GM18909 (cell line): ENCODE measurements at regions not wholly inside any gene's neighbourhood (a gene's known extent, or its start where the extent isn't known, plus 50 kb on each side); places are given as distances from the start of the nearest gene placed in this dataset.
"Not testable (repeated sequence)": the region's sequence is repeated elsewhere in the genome, so short reads cannot be mapped to it uniquely, and the experiment has no call there.

Experiments
- ATAC-seq: cut with Tn5 transposase; IDR thresholded peaks from one replicate; pipeline ENCODE4 v1.9.1; 2021; ENCODE audit warnings: mild to moderate bottlenecking; ENCODE audit not compliant: unreplicated experiment, poor library complexity

GRCh38 chr3:118807349-118807748, 227.3 kb downstream of the IGSF11 start:
- not testable (repeated sequence) for ATAC-seq

GRCh38 chr3:118808723-118809122, 225.9 kb downstream of the IGSF11 start:
- ATAC-seq, result no peak

GRCh38 chr3:118809696-118810498, 224.7 kb downstream of the IGSF11 start:
- ATAC-seq, result peak; percentile 56

- ATAC-seq, result peak; percentile 15
Observed at GRCh38 chr3:118810499-118811035, 224.1 kb downstream of the IGSF11 start.

GRCh38 chr3:118811236-118811732, 223.4 kb downstream of the IGSF11 start:
- no peak for ATAC-seq

GRCh38 chr3:118813472-118813871, 221.2 kb downstream of the IGSF11 start:
- ATAC-seq, result no peak

- peak; percentile 90 for ATAC-seq
Observed at GRCh38 chr3:118817748-118818165, 216.9 kb downstream of the IGSF11 start.

GRCh38 chr3:118818386-118818785, 216.3 kb downstream of the IGSF11 start:
- no peak for ATAC-seq

GRCh38 chr3:118823626-118824025, 211.0 kb downstream of the IGSF11 start:
- no peak for ATAC-seq

- ATAC-seq, result no peak
Observed at GRCh38 chr3:118827446-118827845, 207.2 kb downstream of the IGSF11 start.

GRCh38 chr3:118828351-118828750, 206.3 kb downstream of the IGSF11 start:
- no peak for ATAC-seq

- no peak for ATAC-seq
Observed at GRCh38 chr3:118833075-118833474, 201.6 kb downstream of the IGSF11 start.

GRCh38 chr3:118838871-118839270, 195.8 kb downstream of the IGSF11 start:
- ATAC-seq, result no peak

- no peak for ATAC-seq
Observed at GRCh38 chr3:118842147-118842863, 192.3 kb downstream of the IGSF11 start.

GRCh38 chr3:118846176-118846575, 188.5 kb downstream of the IGSF11 start:
- no peak for ATAC-seq
